ENCODE measurements at regions not wholly inside any gene's neighbourhood (a gene's known extent, or its start where the extent isn't known, plus 50 kb on each side); places are given as distances from the start of the nearest gene placed in this dataset.

DNA sequence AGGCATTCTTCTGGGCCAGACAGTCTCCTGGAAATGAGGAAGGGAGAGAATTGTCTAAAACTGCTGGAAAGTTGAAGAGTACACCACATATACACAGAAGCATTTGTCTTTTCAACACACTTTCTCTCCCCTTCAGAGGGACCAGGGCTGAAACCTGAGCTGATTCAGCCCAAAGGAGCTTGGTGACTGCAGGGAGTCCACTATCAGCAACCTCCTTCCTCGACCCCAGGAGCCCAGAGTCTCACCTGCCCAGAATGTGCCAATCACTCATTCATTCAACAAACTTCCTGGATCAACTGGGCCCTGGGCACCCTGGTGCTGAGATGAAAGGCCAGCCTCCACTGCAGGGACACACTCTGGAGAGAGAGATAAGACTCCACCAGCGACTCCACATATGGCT, 128.9 kb upstream of the VSTM2B start:
- no peak for DNase-seq (ENCODE audit: low read depth, low spot score)

DNA sequence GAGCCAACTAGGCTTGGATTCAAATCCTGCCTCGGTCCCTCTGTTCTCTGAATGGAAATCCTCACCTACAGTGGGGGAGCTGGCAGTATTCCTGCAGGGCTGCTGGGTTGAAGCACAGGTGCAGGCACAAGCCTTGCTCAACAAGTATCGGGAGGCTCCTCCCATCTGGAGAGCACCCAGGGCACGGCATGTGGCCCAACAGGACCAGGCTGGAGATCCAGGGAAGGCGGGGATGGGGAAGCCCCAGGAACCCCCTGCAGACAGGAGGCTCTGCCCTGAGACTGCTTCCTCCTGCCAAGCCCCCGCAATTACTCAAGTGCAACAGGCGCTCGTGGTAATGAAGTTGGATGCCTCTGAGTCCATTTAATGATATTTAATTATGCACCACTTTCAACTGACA, 128.0 kb upstream of the VSTM2B start:
- DNase-seq (ENCODE audit: low read depth, low spot score): no peak

DNA sequence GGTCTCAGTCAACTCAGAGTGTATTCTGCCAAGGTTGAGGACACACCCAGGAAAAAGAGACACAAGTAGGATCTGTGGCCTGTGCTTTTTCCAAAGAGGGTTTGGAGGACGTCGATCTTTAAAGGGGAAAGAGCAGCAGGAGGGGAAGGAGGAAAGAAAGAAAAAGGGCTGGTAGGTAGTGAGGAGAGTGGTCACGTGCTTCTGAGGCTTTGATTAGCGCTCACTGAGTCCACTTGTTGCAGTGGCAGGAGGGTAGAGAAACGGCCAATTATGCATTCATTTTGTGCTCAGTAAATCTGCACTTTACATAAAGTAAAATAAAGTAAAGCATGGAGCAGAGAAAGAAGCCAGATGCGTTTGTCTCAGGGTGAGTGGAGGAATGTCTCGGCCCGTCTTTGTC, 126.0 kb upstream of the VSTM2B start:
- DNase-seq (ENCODE audit: low read depth, low spot score): no peak

DNA sequence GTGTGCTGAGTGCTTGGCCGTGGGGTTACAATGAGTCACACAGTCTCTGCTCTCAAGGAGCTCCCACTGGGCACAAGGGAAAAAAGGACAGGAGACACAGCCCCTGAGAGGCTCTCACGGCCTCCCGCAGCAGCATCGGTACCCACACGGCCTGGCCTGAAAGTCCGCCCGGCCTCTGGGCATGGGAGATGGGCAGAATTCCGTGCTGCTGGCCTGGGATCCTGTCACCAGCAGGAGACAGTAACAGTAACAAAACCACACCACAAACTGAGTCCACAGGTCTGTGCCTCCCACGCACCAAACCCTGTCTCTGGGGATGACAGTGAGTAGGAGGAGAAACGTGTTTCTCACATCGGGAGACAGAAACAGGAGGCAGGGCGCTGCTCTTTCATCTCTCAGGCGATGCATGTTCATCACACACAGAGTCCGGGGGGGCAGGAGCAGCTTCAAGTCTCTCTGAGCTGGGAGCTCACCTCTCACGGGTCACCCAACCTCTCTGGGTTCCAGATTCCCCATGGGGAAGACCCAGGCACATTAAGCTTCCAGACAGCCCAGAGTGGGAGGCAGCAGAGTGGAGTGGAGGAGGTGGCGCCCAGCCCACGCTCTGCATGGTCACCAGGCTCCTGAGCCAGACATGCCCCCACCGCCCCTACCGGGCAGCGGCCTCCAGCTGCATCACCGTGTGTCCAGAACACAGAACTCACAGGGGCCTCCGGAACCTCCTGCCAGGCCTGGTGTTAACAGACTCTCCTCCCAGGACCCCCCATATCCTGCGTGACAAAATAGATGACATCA, 124.7 kb upstream of the VSTM2B start:
- no peak for DNase-seq (ENCODE audit: low read depth, low spot score)

DNA sequence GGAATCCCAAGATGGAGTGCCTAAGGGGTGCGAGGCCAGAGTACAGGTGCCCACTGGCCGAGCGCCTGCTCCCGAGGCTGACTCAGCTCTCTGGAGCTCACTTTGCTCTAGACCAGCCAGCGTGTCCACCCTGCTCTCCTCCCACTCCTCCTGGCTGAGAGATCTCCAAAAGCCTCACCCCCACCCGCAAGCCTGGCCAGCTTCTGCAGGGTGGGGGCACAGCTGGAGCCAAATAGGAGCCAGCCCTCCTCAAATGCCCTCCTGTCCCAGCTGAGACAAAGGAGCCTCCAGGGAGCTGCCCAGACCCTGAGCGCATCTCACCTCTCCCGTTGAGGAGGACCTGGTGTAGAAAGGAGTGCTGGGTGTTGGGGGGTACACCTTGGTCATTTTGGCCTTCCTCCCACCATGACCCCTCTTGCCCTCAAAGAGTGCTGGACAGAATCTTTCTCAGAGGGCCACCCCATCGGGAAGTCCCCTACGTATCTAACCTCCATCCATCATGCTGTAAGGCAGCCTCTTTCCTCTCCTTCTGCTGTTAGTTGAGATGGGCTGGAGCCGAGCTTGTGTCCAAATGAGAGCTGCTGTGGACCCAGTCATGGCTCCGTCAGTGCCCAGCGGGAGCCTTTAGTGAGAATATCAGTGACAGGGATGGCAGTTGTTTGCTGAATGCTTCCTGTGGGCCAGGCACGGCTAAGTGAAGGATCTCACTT, 123.9 kb upstream of the VSTM2B start:
- DNase-seq (ENCODE audit: low read depth, low spot score): no peak

DNA sequence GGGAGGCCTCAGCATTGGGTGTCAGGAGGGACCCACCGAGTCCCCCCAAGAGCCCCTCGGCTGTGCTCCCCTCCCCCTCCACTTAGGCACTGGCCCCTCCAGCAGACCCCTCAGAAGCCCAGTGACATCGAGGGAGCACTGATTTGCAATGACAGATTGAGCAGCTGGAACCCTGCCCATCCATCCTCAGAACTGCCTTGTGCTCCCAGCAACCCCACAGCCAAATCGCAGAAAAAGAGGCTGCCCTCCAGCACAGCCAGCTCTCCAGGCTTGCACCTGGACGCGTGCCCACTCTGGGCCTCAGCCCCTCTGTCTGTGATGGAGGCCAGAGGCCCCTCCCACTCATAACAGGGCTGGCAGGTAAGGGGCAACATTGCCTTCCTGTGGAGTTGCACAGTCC, 123.2 kb upstream of the VSTM2B start:
- no peak for DNase-seq (ENCODE audit: low read depth, low spot score)

DNA sequence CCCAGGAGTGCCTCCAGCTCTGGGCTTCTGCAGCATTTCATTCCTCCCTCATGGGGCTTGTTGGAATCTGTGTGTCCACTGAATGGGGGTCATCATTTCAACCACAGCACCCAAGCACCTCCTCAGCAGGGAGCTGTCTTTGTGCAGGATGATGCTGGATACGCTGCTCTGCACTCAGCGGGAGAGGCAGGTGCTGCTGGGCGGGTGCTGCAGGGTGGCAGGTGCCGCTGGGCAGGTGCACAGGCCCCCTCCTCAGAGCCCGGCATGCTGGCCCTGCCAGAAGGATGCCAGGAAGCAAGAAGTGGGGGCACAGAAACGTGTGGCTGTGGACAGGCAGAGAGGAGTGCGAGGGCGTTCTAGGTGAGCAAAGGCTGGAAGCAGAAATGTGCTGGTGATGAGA, 121.8 kb upstream of the VSTM2B start:
- no peak for DNase-seq (ENCODE audit: low read depth, low spot score)

DNA sequence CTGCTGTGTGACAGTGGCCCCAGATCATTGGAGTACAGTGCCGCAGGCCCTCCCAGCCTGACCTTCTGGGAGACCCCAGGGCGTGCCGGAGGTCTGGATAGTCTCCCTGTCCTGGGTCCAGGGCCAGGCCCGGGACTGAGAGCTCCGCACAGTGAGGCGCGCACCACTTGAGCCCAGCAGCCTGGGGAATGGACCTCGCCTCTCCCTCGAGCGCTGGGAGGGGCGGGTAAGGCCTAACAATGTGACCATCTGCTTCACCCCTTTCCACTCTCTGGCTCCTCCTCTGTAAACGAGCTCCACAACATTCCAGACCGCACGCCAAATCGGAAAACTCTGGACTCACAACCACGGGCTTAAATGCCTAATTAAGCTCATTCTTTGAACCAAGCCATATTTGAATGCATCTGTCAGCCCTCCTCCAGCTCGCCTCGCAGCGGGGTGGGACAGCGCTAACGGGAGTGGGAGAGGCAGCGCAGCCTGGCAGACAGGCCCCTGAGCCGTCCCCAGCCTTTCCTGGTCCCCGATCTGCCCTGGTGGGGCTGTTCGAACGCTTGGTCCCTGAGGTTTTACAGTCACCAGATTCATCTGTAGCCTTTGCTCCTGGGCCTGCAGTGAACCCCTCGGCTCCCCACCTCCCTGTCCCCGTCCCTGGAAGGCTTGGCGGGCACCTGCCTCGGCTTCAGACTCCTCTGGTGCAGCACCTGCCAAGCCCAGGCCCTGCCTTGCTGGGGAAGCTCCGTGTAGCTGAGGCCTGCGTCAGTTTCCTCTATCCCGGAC, 120.7 kb upstream of the VSTM2B start:
- DNase-seq (ENCODE audit: low read depth, low spot score): peak; percentile 20

DNA sequence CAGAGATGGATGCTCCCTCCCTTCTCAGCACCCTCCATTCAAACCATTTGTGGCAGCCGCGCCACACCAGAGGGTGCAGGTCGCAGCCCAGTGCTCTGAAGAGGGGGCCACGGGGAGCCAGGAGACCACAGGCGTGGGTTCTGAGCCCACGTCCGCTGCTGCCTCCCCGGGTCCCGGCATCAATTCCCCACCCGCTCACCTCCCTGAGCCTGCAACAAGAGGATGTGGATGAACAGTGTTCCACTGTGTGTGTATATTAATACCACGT, 120.1 kb upstream of the VSTM2B start:
- DNase-seq (ENCODE audit: low read depth, low spot score): no peak

DNA sequence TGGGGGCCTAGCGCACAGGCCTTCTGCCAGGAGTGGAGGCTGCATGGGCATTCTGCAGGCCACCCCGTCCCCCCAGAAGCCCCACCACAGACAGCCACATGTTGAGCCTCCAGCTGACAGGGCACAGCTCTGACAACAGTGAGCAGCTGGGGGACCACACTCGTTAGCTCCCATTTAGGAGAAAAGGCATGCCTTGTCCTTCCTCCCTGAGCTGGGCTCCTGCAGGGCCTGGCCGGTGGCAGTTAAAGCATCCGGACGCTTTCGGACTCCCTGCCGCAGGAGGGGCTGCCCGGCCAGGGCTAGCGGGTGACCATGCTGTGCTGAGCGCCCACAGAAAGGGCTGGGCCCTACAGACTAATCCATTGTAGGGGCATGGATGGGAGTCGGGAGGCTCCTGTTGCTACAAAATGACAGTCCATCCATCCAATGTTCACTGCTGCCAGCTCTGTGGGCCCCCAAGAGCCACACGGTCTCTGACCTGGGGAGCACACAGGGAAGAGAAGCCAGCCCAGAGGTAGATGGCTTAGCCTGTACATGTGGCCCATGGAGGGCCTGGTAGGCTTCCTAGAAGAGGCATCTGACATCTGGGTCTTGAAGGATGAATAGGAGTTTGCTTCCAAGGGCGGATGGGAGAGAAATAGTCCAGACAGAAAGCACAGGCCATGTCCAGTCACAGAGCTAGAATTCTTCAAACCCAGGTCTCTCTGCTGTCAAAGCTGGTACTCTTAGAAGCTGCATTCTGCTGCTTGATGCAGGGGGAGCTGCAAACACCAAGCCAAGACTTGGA, 116.5 kb upstream of the VSTM2B start:
- no peak for DNase-seq (ENCODE audit: low read depth, low spot score)

DNA sequence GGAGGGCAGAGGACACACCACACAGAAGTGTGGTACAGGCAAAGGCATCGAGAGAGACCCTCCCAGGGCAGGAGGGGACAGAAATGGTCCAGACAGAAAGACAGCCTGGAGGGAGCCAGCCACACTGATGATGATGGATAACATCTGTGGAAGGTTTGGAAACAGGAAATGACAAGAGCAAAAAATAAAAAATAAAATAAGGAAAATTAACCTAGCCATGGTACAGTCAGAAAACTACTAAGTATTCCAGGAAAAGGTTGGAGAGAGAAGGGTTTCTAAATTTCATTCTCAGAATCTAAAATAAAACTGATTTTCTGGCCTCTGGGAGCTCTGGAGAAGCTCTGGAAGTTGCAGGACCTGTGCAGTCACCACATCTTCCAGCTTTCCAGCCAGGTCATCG, 115.2 kb upstream of the VSTM2B start:
- DNase-seq (ENCODE audit: low read depth, low spot score): no peak

DNA sequence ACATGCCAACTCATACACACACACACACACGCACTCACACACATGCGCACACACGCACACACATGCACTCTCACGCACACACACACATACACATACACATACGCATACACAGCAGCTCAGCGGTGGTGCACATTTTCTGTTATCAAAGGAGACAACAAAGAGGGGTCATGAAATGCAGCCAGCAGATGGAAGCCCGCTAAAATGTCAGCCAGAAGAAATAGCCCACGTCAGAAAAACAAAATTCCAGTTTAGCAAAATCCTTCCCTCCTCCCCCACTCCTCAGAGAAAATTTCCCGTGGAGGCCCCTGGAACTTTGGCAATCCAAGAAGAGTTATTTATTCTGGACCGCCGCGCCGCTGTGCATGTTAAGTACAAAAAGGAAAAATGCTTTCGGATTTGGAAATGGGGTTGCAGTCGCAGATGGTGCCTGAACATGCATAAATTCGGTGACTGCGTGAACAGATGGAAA, 114.6 kb upstream of the VSTM2B start:
- DNase-seq (ENCODE audit: low read depth, low spot score): no peak

DNA sequence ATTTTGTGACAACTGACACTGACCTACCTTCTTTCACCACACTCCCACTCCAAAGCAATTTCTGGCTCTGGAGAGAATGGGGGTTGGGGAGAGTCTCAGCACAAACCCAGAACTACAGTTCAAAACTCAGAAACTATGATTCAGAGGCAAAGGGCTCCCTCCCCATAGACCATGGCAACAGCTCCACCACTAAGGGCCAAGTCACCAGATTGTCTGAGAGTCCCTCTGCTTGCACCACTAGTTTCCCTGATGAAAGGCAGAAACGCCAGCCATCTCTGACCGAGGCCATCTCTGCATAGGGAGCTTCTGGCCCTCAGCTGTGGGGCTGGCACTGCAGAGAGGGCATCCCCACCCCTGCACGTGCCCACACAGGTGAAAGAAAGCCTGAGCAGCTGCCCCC, 112.4 kb upstream of the VSTM2B start:
- DNase-seq (ENCODE audit: low read depth, low spot score): no peak

DNA sequence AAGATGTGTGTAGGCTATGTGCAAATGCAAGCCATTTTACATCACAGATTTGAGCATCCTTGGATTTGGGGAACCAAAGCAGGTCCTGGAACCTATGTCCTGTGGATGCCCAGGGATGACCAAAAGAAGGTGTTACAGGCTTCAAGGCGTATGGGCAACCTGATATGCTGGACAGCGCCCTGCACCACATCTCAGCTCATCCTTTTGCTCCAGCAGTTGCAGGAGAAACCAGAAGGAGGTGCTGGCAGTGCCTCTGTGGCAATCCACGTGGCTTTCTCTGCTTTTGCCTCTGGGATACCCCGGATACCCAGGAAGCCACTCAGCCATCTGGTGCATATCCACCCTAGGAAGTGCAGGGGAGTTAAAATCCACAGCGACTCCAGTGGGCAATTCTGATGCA, 110.3 kb upstream of the VSTM2B start:
- no peak for DNase-seq (ENCODE audit: low read depth, low spot score)

DNA sequence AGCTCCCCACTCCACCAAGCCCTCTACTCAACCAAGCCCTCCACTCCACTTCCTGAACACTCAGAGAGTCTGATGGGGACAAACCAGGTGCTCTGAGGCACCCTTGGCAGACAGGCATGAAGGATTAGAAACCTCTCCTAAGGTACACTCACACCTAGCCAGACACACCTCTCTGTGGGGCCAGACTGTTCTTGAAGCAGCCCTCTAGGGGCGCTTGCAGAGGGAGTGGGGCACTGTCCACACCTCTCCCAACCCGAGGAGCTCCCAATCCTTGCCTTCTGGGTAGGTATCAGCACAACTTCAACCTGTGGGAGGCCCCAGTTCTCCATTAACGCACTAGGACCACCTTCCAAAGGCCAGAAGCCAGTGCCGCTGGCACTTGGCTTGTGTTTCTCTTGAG, 108.7 kb upstream of the VSTM2B start:
- DNase-seq (ENCODE audit: low read depth, low spot score): no peak

DNA sequence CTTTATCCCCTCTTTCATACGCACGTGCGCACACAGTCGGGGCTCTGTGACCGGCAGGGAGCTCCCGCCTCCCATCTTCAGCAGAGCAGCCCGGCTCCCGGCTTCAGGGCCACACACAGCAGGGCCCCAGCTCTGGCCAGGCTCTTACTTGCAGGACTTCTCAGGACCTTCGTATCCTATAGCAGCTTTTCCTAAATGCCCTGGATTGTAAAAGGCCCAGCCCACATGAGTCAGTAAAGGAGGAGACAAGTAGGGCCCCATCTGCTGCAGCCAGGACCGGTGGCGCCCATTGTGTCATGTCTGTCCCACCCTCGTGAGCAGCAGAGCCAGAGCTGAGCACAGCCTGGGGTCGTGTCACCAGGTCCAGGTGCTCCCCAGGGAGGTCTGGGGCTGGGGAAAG, 107.6 kb upstream of the VSTM2B start:
- DNase-seq (ENCODE audit: low read depth, low spot score): no peak

DNA sequence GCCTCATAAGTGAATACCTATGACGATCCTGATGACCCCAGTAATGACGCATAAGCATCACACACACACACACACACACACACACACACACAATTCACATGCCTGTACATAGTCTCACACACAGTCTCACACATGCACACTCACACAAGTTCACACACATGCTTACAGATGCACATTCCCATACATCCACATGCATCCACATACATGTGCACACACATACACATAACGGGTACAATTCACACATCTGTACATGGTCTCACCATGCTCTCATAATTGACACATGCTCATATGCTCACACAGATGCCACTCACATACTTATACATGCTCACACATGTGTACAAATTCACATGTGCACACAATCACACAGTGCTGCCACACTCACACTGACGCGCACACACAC, 105.7 kb upstream of the VSTM2B start:
- no peak for DNase-seq (ENCODE audit: low read depth, low spot score)

DNA sequence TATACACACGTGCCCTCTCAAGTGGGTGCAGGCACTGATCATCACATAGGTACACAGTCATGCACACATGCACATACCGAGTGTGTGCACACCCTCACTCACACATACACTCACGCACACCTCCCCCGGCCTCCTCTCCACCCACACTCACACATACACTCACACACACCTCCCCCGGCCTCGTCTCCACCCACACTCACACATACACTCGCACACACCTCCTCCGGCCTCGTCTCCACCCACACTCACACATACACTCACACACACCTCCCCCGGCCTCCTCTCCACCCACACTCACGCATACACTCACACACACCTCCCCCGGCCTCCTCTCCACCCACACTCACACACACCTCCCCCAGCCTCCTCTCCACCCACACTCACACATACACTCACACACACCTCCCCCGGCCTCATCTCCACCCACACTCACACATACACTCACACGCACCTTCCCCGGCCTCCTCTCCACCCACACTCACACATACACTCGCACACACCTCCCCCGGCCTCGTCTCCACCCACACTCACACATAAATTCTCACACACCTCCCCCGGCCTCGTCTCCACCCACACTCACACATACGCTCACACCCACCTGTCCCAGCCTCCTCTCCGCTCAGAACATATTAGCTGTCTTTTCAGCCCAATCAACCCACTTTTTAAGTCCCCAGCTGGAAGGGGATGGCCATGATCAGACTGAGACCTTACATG, 105.2 kb upstream of the VSTM2B start:
- no peak for DNase-seq (ENCODE audit: low read depth, low spot score)

DNA sequence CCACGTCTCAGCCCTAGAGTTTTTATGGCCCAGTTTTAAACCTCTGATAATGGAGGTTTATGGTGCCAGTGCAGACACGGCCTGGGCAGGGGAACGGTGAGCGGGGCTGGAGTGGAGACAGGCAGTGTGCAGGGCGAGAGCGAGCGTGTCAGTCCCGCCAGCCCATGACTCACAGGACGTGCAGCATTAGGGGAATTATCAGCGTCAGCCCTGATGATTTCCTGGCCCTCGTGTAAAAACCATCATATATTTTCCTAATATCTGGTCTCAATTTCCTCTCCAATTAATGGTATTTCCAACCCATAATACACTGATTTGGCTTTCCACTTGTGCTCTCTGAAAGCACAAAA, 104.6 kb upstream of the VSTM2B start:
- DNase-seq (ENCODE audit: low read depth, low spot score): no peak

DNA sequence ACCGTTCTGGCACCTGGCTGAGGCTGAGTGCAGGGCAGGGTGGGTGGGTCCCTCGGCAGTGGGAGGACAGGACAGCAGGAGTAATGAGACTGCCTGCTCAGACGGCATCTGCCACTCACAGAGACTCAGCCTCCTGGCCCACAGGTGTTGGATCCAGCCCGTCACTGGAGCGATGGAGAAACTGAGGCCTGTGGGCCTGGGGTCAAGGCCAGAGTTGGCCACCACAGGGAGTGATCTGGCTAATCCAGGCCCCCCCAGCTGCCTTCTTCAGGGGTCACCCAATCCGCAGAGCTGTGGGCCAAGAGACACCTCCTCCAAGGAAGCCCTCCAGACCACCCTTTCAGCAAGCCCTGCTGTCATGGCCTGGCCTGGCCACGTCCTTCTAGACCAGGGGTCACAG, 103.7 kb upstream of the VSTM2B start:
- no peak for DNase-seq (ENCODE audit: low read depth, low spot score)

DNA sequence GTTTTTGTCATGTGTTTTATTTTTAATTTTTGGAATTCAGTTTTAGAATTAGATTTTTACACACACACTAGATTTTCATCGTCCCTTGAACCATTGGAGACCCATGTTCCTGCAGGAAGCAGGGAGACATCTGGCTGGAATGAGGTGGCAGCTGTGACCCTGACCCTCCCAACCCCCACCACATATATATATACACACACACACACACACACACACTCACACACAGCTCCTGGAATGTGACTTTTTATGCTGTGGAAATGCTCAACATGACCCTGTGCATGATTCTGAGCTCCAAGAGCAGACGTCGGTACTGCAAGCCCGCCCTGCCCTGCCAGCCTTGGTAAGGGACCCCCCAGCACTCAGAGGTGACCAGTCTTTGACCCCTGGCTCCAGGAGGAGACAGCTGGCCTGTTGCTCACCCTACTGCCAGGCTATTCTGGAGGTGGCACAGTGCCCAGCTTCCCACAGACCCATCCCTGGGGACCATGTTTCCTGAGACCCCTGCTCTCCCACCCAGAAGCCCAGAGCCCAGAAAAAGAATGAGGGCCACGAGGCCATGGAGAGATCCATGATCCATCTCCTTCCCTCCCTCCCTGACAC, 103.2 kb upstream of the VSTM2B start:
- DNase-seq (ENCODE audit: low read depth, low spot score): no peak

Data from astrocyte of the hippocampus (primary cell).